ENCODE measurements at regions not wholly inside any gene's neighbourhood (a gene's known extent, or its start where the extent isn't known, plus 50 kb on each side); places are given as distances from the start of the nearest gene placed in this dataset.

DNA sequence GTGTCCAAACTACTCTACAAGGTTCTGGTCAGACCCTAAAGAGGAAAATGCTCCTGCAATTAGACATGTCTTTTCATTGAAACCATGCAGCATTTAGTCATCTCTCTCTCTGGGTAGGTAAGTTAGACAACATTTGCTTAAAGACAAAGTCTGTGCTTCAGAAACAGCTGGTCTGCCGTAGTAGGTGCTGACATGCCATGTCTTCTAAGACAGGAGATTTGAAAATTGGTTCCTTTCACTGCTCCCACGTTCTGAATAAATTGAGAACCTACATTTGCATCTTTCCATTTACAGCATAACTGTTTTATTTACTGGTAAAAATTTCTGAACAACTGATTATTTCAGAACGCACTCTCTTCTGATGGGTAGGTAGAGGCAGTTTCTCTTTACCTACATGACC lies 494.0 kb downstream of the EFNB2 start:
- H3K36me3 ChIP-seq (ENCODE audit: control insufficient read depth in 2 of 4, insufficient read depth in 4 of 4, low read length in 3 of 4) = no peaks in the 10 kb centered on the region
- no peak for TF ChIP-seq MAFK (IDR thresholded peaks at IDR 0.05; ENCODE audit: low read depth, low read length)
- TF ChIP-seq SP1 (IDR thresholded peaks at IDR 0.05; ENCODE audit: low read depth, low read length) = no peak
- TF ChIP-seq CBX8 (IDR thresholded peaks at IDR 0.05; ENCODE audit: borderline replicate concordance, low read depth, low read length) = no peak
- no peak for TF ChIP-seq RFX5 (IDR thresholded peaks at IDR 0.05; ENCODE audit: borderline replicate concordance, low read depth, low read length)
- no peak for TF ChIP-seq GABPA (IDR thresholded peaks at IDR 0.05; ENCODE audit: borderline replicate concordance, insufficient read depth, low read length)
- TF ChIP-seq RAD21 (IDR thresholded peaks at IDR 0.05 in 1 of 2, conservative IDR thresholded peaks at IDR 0.05 in 1 of 2; ENCODE audit: low read depth in 2 of 2, low read length in 2 of 2) = no peak
- TF ChIP-seq POU5F1 (IDR thresholded peaks at IDR 0.05; ENCODE audit: low read depth, low read length) = no peak
- TF ChIP-seq KDM1A (IDR thresholded peaks at IDR 0.05; ENCODE audit: borderline replicate concordance, low read length) = no peak
- TF ChIP-seq SRF (IDR thresholded peaks at IDR 0.05; ENCODE audit: low read depth, low read length) = no peak
- TF ChIP-seq, protein P1, sequence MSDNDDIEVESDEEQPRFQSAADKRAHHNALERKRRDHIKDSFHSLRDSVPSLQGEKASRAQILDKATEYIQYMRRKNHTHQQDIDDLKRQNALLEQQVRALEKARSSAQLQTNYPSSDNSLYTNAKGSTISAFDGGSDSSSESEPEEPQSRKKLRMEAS (IDR thresholded peaks at IDR 0.05) = no peak
- no peak for TF ChIP-seq KDM4A (IDR thresholded peaks at IDR 0.05; ENCODE audit: low read depth, low read length, severe bottlenecking)
- TF ChIP-seq RBBP5 (IDR thresholded peaks at IDR 0.05; ENCODE audit: borderline replicate concordance, low read depth, low read length) = no peak
- no peak for TF ChIP-seq SP4 (IDR thresholded peaks at IDR 0.05; ENCODE audit: low read length)
- no peak for TF ChIP-seq CBX5 (IDR thresholded peaks at IDR 0.05; ENCODE audit: low read depth, low read length)
- TF ChIP-seq RNF2 (IDR thresholded peaks at IDR 0.05; ENCODE audit: borderline replicate concordance, low read depth, low read length, missing control alignments, poor library complexity, severe bottlenecking) = no peak

More for the DNA sequence above, 494.0 kb downstream of the EFNB2 start:
- no peak overlapping the region for H3K9ac ChIP-seq (replicated peaks in 1 of 4; ENCODE audit: extremely low read depth in 1 of 4, low read depth in 3 of 4, low read length in 3 of 4)
- no peak overlapping the region for H2BK120ac ChIP-seq (replicated peaks; ENCODE audit: low read depth, low read length)
- H3K4me2 ChIP-seq (ENCODE audit: insufficient read depth in 1 of 2, low read depth in 2 of 2, low read length in 2 of 2) = no peak overlapping the region
- no peak overlapping the region for H2BK20ac ChIP-seq (ENCODE audit: low read length)
- no peaks in the 10 kb centered on the region for H3K23me2 ChIP-seq (ENCODE audit: low read depth, low read length)
- no peaks in the 10 kb centered on the region for H3K4me1 ChIP-seq (replicated peaks in 1 of 4; ENCODE audit: control insufficient read depth in 3 of 4, insufficient read depth in 4 of 4, low read length in 3 of 4)
- H4K8ac ChIP-seq (ENCODE audit: extremely low read depth, insufficient read depth, low read length) = no peak overlapping the region
- no peak overlapping the region for H3K23ac ChIP-seq (ENCODE audit: insufficient read length)
- H3K56ac ChIP-seq (replicated peaks; ENCODE audit: insufficient read length, low read depth, low read length) = no peak overlapping the region
- no peak overlapping the region for H2BK12ac ChIP-seq (ENCODE audit: low read depth, low read length)
- no peaks in the 10 kb centered on the region for H3K79me2 ChIP-seq (ENCODE audit: control insufficient read depth in 1 of 2, insufficient read depth in 2 of 2, low read length in 2 of 2)
- H2BK5ac ChIP-seq (ENCODE audit: low read depth, low read length) = no peak overlapping the region
- H2BK15ac ChIP-seq (ENCODE audit: low read length) = no peak overlapping the region
- 95% methylated on average over 3 of the region's 3 CpGs; no CpG with 5 or more reads in 1 of the 2 experiments for WGBS, 2 experiments (ENCODE audit: extremely low coverage in 1 of 2, insufficient coverage in 1 of 2, insufficient read length in 1 of 2, insufficient replicate concordance in 2 of 2, low coverage in 1 of 2, low lambda C conversion rate in 2 of 2, missing lambda C conversion rate in 1 of 2)
- no peak overlapping the region for H3K4me3 ChIP-seq (ENCODE audit: extremely low read depth in 1 of 4, insufficient read depth in 2 of 4, low read depth in 3 of 4, low read length in 4 of 4)
- H3K14ac ChIP-seq (ENCODE audit: insufficient read length) = no peak overlapping the region
- DNase-seq (ENCODE audit: low read depth in 1 of 2, low spot score in 2 of 2) (no peak), FAIRE-seq (no peak)
- H3K79me1 ChIP-seq (ENCODE audit: low read depth, low read length) = no peaks in the 10 kb centered on the region
- H3K27me3 ChIP-seq (replicated peaks in 1 of 4; ENCODE audit: control insufficient read depth in 3 of 4, extremely low read depth in 1 of 4, insufficient read depth in 3 of 4, low read length in 3 of 4) = no peaks in the 10 kb centered on the region
- no peak overlapping the region for H3K4ac ChIP-seq (replicated peaks; ENCODE audit: insufficient read length, low read depth, low read length)
- CTCF ChIA-PET (ENCODE audit: partially characterized antibody) = no interaction called here
- H3K18ac ChIP-seq (ENCODE audit: extremely low read depth, low read length) = no peak overlapping the region
- POLR2A ChIA-PET (ENCODE audit: partially characterized antibody) = no interaction called here
- H2AFZ ChIP-seq (ENCODE audit: low read length) = no peak overlapping the region
- no peaks in the 10 kb centered on the region for H3K9me3 ChIP-seq (ENCODE audit: insufficient read depth in 2 of 2, low read depth in 1 of 2, low read length in 1 of 2)
- no peaks in the 10 kb centered on the region for H4K20me1 ChIP-seq (replicated peaks in 1 of 2; ENCODE audit: control insufficient read depth in 1 of 2, insufficient read depth in 2 of 2, low read length in 2 of 2)
- H2AK5ac ChIP-seq (ENCODE audit: low read depth, low read length) = no peak overlapping the region
- H3K27ac ChIP-seq (ENCODE audit: low read depth, low read length) = no peak overlapping the region
- H4K91ac ChIP-seq (replicated peaks; ENCODE audit: insufficient read length, low read length) = no peak overlapping the region
- H4K5ac ChIP-seq (ENCODE audit: insufficient read length, low read depth, low read length) = no peak overlapping the region
